GM12872 (cell line): ENCODE measurements at regions not wholly inside any gene's neighbourhood (a gene's known extent, or its start where the extent isn't known, plus 50 kb on each side); places are given as distances from the start of the nearest gene placed in this dataset.

Source experiments
- CTCF ChIP-seq: IDR thresholded peaks from 3 replicates; pipeline ENCODE4 v1.5.1; 2011; ENCODE audit warnings: low read depth, mild to moderate bottlenecking, low read length, moderate library complexity; ENCODE audit not compliant: insufficient read depth

- no peak for TF ChIP-seq CTCF
Measured at GRCh38 chr16:85297881-85298280, 185.6 kb upstream of the CIBAR2 start.

- no peak for TF ChIP-seq CTCF
Measured at GRCh38 chr16:85300406-85300968, 188.2 kb upstream of the CIBAR2 start.

GRCh38 chr16:85301231-85301630, 189.0 kb upstream of the CIBAR2 start:
- no peak for TF ChIP-seq CTCF

- no peak for TF ChIP-seq CTCF
Measured at GRCh38 chr16:85302018-85302847, 190.0 kb upstream of the CIBAR2 start.

GRCh38 chr16:85302848-85303353, 190.6 kb upstream of the CIBAR2 start:
- TF ChIP-seq CTCF: no peak

GRCh38 chr16:85303354-85303883, 191.1 kb upstream of the CIBAR2 start:
- TF ChIP-seq CTCF: peak; percentile 92

GRCh38 chr16:85304337-85304736, 192.1 kb upstream of the CIBAR2 start:
- no peak for TF ChIP-seq CTCF
